RPMI7951 (cell line): ENCODE measurements at regions not wholly inside any gene's neighbourhood (a gene's known extent, or its start where the extent isn't known, plus 50 kb on each side); places are given as distances from the start of the nearest gene placed in this dataset.

Experiments
- DNase-seq: peaks from one replicate; pipeline ENCODE4 v3.0.0-alpha.2; 2012; ENCODE audit warnings: low read depth

- no peak for DNase-seq
These were observed 212.2 kb downstream of the BUD13 start for GRCh38 chr11:116560589-116560988.

DNA sequence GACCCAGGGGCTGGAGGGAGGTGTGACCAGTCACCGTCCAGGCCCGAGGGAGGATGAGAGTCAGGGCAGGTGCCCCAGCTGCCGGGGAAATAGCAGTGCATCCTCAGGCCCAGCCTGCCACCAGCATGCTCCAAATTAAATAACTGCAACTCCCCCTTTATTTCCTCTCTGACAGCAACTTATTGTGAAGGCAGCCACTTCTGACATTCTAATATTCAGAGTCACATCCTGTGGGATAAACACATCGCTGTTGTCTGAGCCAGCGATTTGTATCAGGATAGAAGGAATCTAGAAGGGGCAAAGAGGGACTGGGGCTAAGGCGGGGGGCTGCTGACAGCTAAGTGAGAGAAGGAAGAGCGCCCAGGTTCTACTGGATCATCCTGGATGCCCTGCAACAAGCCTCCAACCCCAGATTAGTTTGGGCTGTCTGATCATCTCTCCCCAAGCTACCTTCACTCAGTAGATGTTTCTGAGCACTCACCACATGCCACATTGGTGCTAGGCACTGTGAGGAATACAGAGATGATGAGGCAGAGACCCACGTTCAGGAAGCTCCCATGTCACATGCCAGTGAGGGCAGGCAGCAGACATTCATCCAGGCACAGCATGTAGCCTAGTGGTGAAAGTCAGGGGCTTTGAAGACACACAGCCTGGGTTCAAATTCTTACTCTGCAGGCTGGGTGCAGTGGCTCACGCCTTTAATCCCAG lies 214.1 kb downstream of the BUD13 start:
- DNase-seq = peak; percentile 23

GRCh38 chr11:116557282-116557681 lies 215.5 kb downstream of the BUD13 start:
- peak; percentile 2 for DNase-seq

DNA sequence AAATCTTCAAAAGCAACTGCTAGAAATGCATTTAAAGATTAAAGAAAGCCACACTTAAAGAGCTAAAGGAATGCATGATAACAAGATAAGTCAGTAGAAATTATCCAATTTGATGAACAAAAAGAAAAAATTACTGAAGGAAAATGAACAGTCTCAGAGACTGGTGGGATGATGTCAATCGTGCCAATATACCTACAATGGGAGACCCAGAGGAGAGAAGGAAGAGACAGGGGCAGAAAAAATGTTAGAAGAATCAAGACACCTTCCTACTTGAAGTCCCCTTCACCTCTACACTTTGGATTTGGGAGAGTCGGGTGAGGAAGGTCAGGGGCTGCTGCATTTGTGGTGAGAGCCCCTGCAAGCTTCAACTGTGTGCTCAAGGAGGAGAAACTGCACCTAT lies 216.3 kb downstream of the BUD13 start:
- DNase-seq = no peak

- DNase-seq = no peak
These were observed 219.3 kb downstream of the BUD13 start for GRCh38 chr11:116553482-116553881.

GRCh38 chr11:116551576-116551975 lies 221.2 kb downstream of the BUD13 start:
- DNase-seq = no peak

GRCh38 chr11:116548256-116548655 lies 224.5 kb downstream of the BUD13 start:
- DNase-seq = no peak

- DNase-seq = no peak
These were observed 225.2 kb downstream of the BUD13 start for GRCh38 chr11:116547571-116547970.

DNA sequence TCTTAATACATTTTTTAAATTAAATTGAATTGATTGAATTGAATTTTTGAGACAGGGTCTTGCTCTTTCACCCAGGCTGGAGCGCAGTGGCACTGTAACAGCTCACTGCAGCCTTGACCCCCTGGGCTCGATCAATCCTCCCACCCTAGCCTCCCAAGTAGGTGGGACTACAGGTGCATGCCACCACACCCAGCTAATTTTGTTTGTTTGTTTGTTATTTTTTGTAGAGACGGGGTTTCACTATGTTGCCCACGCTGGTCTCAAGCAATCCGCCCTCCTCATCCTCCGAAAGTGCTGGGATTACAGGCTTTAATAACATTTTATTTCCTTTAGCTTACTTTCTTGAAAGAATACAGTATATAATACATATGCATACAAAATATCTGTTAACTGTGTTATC lies 226.9 kb downstream of the BUD13 start:
- DNase-seq = no peak

DNA sequence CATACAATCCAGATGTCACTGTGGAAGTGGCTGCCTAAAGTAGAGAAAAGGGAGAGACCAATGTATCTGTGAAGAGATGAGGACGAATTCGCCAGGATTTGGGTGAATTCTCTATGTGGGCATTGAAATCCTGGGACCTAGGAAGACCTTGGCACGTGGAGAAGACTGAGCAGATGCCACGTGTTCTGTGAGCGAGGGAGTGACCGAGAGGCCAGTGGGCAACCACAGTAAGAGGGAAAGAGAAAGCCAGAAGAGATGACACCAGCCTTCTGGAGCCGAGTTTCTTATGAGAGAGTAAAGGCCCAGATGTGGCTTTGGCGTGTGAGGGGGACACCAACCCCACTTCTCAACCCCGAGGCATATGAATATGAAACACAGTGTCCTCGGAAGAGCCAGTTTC lies 228.1 kb downstream of the BUD13 start:
- DNase-seq = no peak

- no peak for DNase-seq
These were observed 228.8 kb downstream of the BUD13 start for GRCh38 chr11:116543911-116544475.

GRCh38 chr11:116543099-116543498 lies 229.7 kb downstream of the BUD13 start:
- no peak for DNase-seq

DNA sequence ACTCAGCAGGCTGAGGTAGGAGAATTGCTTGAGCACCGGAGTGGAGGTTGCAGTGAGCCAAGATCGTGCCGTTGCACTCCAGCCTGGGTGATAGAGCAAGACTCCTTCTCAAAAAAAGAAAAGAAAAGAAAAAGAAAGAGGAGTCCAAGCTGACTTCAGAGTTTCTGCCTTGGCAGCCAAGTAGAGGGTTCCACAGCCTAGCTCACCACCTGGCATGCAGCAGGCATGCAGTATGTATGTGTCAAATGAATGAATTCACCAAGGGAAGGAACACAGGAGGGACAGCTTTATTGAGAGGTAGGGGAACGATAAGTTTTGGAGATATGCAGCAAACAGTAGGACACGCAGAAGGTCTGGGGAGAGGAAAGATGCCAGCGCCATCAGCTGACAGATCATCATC lies 230.4 kb downstream of the BUD13 start:
- no peak for DNase-seq

- DNase-seq = no peak
These were observed 231.3 kb downstream of the BUD13 start for GRCh38 chr11:116541460-116541859.

GRCh38 chr11:116540645-116541304 lies 232.0 kb downstream of the BUD13 start:
- no peak for DNase-seq

- DNase-seq = no peak
These were observed 232.9 kb downstream of the BUD13 start for GRCh38 chr11:116539836-116540418.

DNA sequence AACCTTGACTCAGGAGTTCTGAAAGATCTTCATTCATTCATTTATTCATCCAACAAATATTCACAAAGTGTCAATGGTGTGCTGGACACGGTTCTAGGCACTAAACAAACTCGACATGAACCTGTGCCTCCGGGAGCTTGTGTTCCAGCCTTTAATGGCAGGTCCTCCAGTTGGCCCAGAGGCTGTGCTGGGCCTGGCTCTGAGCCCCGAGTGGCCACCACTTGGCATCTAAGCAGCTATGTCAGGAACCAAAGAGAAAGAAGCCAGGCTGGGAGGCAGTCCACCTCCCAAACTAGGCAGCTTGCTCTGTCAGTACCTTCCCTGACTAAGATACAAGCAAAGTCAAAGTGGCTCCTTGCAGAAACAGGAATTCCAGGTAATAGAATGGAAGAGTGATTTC lies 233.6 kb downstream of the BUD13 start:
- no peak for DNase-seq

- no peak for DNase-seq
These were observed 234.1 kb downstream of the BUD13 start for GRCh38 chr11:116538677-116539076.

DNA sequence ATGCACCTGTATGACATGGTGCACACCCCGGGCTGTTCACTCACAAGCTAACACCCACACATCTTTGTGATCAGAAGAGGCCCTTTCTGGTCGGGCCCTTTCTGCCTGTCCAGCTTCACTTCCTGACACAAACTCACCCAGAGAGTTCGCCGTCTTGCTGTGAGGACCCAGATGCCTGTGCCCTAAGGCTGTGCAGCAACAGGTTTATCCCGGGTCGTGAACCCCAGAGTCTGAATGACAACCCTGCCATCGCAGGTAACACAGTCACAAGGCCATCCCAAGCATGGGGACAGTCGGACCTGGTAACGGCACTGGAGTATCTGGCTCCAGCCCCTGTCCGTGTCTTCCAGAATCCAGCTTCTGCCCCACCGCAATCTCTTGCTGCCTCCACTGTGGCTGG lies 235.1 kb downstream of the BUD13 start:
- no peak for DNase-seq

- DNase-seq = no peak
These were observed 235.7 kb downstream of the BUD13 start for GRCh38 chr11:116537121-116537520.

- no peak for DNase-seq
These were observed 236.4 kb downstream of the BUD13 start for GRCh38 chr11:116536416-116536815.

DNA sequence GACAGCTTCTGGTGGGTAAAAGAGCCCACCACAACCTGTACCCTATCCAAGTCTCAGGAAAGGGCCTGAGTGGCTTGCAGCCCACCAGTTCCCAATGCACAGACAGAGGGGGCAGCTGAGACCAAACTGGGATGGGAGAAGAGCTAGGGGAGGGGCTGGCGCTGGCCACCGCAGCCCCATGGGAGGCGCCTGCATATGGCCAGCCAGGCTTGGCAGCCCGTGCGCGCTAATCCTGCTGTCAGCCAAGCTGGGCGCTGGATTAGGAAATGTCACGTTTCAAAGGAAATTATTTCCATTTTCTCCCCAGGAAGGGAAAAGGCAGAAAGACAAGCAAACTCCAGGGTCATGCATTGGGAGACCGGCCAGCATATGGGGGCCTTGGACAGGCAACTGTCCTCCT lies 236.8 kb downstream of the BUD13 start:
- no peak for DNase-seq

GRCh38 chr11:116535120-116535519 lies 237.7 kb downstream of the BUD13 start:
- DNase-seq = no peak
